Natural killer cell (primary cell): ENCODE measurements at regions not wholly inside any gene's neighbourhood (a gene's known extent, or its start where the extent isn't known, plus 50 kb on each side); places are given as distances from the start of the nearest gene placed in this dataset.

Experiments used
- ATAC-seq, 3 donors: fragments of 150-1000 bp in 2 of 3; fragments of 200-7000 bp in 1 of 3; cut with Tn5 transposase; 1 replicate in 1 of 3; 2 replicates in 2 of 3; pipeline ENCODE4 v1.10.0; 2021; ENCODE audit warnings: mild to moderate bottlenecking in 2 of 3, moderate library complexity in 2 of 3
- DNase-seq, 2 donors: peaks; one replicate each; pipeline versions ENCODE4 v3.0.0 to v3.0.0-alpha.2; 2013 to 2021; ENCODE audit warnings: mixed read lengths in 1 of 2
- H3K27ac ChIP-seq: one replicate; pipeline ENCODE4 v1.5.1; 2013; ENCODE audit warnings: mild to moderate bottlenecking, low read length
- H3K27me3 ChIP-seq: one replicate; pipeline ENCODE4 v1.6.1; 2013; ENCODE audit warnings: low read length; ENCODE audit not compliant: control insufficient read depth, insufficient read depth
- H3K36me3 ChIP-seq: one replicate; pipeline ENCODE4 v1.6.1; 2013; ENCODE audit warnings: low read length; ENCODE audit not compliant: control insufficient read depth, insufficient read depth
- H3K4me1 ChIP-seq: one replicate; pipeline ENCODE4 v1.6.1; 2013; ENCODE audit warnings: low read length; ENCODE audit not compliant: control insufficient read depth, insufficient read depth
- H3K4me3 ChIP-seq: one replicate; pipeline ENCODE4 v1.5.1; 2013; ENCODE audit warnings: low read length
- H3K9me3 ChIP-seq: one replicate; pipeline ENCODE4 v1.6.1; 2013; ENCODE audit warnings: low read length; ENCODE audit not compliant: control insufficient read depth, insufficient read depth
- H3K27ac Mint-ChIP-seq, 2 donors: one replicate each; pipeline ENCODE4 v1.8.0; 2022; ENCODE audit warnings: mild to moderate bottlenecking in 2 of 2, mixed read lengths in 2 of 2, moderate library complexity in 1 of 2
- H3K27me3 Mint-ChIP-seq, 2 donors: one replicate each; pipeline ENCODE4 v1.8.0; 2022; ENCODE audit warnings: low read depth in 2 of 2, mixed read lengths in 2 of 2
- H3K36me3 Mint-ChIP-seq: one replicate; pipeline ENCODE4 v1.8.0; 2022; ENCODE audit warnings: mixed read lengths
- H3K4me1 Mint-ChIP-seq, 2 donors: one replicate each; pipeline ENCODE4 v1.8.0; 2022; ENCODE audit warnings: mixed read lengths in 2 of 2
- H3K4me3 Mint-ChIP-seq: one replicate; pipeline ENCODE4 v1.8.0; 2022; ENCODE audit warnings: mild to moderate bottlenecking, moderate library complexity, mixed read lengths
- H3K9me3 Mint-ChIP-seq, 2 donors: one replicate each; pipeline ENCODE4 v1.8.0; 2022; ENCODE audit warnings: mixed read lengths in 2 of 2
- CTCF ChIP-seq: fragments of 200-600 bp; IDR thresholded peaks from one replicate; pipeline ENCODE4 v1.8.0; 2022; ENCODE audit warnings: antibody characterized with exemption
- WGBS: methylation state at CpG from one replicate; pipeline ENCODE4 v1.1.7; 2013; ENCODE audit warnings: missing lambda C conversion rate; ENCODE audit not compliant: insufficient coverage; 5-methylcytosine and 5-hydroxymethylcytosine counted together
- intact Hi-C: fragments of 100-400 bp; cut with micrococcal nuclease; formaldehyde crosslinking; loops from one replicate; pipeline ENCODE4 v1.14.2; 2022

GRCh38 chr2:195001924-195002323 lies 655.1 kb upstream of the SLC39A10 start:
- intact Hi-C loops, result no loop called here
- no peak for TF ChIP-seq CTCF
- no peak for ATAC-seq

GRCh38 chr2:194999771-195000170 lies 657.3 kb upstream of the SLC39A10 start:
- DNase-seq (no peak), ATAC-seq (no peak)
- H3K27me3 ChIP-seq, result no peaks in the 10 kb centered on the region
- no peak for TF ChIP-seq CTCF
- no peak overlapping the region for H3K4me3 ChIP-seq
- H3K9me3 ChIP-seq, result no peaks in the 10 kb centered on the region
- WGBS, result 69% methylated on average over 3 of the region's 4 CpGs
- Mint-ChIP-seq H3K4me1 (no peaks in the 10 kb centered on the region), H3K36me3 (no peaks in the 10 kb centered on the region), H3K9me3 (peaks cover 8 to 15% of the 10 kb centered on the region in 2 donors), H3K4me3 (no peak overlapping the region), H3K27me3 (no peaks in the 10 kb centered on the region), H3K27ac (no peak overlapping the region)
- H3K36me3 ChIP-seq, result no peaks in the 10 kb centered on the region
- no peak overlapping the region for H3K27ac ChIP-seq
- intact Hi-C loops, result no loop called here
- no peaks in the 10 kb centered on the region for H3K4me1 ChIP-seq

More at GRCh38 chr2:195001924-195002323, 655.1 kb upstream of the SLC39A10 start:
- Histone ChIP-seq H3K27ac (no peak overlapping the region), H3K27me3 (no peaks in the 10 kb centered on the region), H3K4me3 (no peak overlapping the region), H3K36me3 (no peaks in the 10 kb centered on the region), H3K4me1 (no peaks in the 10 kb centered on the region), H3K9me3 (no peaks in the 10 kb centered on the region)
- H3K4me1 Mint-ChIP-seq, result no peaks in the 10 kb centered on the region
- 99% methylated on average over 3 of the region's 3 CpGs for WGBS
- H3K9me3 Mint-ChIP-seq, result peaks cover 4 to 13% of the 10 kb centered on the region in 2 donors
- H3K4me3 Mint-ChIP-seq, result no peak overlapping the region
- H3K36me3 Mint-ChIP-seq, result no peaks in the 10 kb centered on the region
- H3K27me3 Mint-ChIP-seq, result no peaks in the 10 kb centered on the region
- no peak for DNase-seq
- H3K27ac Mint-ChIP-seq, result no peak overlapping the region

- Mint-ChIP-seq H3K36me3 (no peaks in the 10 kb centered on the region), H3K27ac (no peak overlapping the region), H3K4me1 (no peaks in the 10 kb centered on the region), H3K9me3 (peaks cover 5% of the 10 kb centered on the region in 2 donors), H3K4me3 (no peak overlapping the region), H3K27me3 (no peaks in the 10 kb centered on the region)
- H3K36me3 ChIP-seq, result no peaks in the 10 kb centered on the region
- no peaks in the 10 kb centered on the region for H3K4me1 ChIP-seq
- no peak overlapping the region for H3K4me3 ChIP-seq
- WGBS, result no CpG with 5 or more reads among the region's 2 CpGs
- no peak for TF ChIP-seq CTCF
- H3K27ac ChIP-seq, result no peak overlapping the region
- intact Hi-C loops, result no loop called here
- ATAC-seq, result no peak
- no peak for DNase-seq
- H3K27me3 ChIP-seq, result no peaks in the 10 kb centered on the region
- H3K9me3 ChIP-seq, result no peaks in the 10 kb centered on the region
Observed at GRCh38 chr2:194992648-194993047, 664.4 kb upstream of the SLC39A10 start.

- intact Hi-C loops, result no loop called here
- Histone ChIP-seq H3K27me3 (no peaks in the 10 kb centered on the region), H3K4me3 (no peak overlapping the region), H3K27ac (no peak overlapping the region), H3K4me1 (no peaks in the 10 kb centered on the region), H3K36me3 (no peaks in the 10 kb centered on the region), H3K9me3 (peaks cover 15% of the 10 kb centered on the region)
- no peak for DNase-seq
- Mint-ChIP-seq H3K9me3 (peaks cover 7 to 14% of the 10 kb centered on the region in 2 donors), H3K4me1 (no peaks in the 10 kb centered on the region), H3K27me3 (no peaks in the 10 kb centered on the region), H3K4me3 (no peak overlapping the region), H3K36me3 (peaks cover 4% of the 10 kb centered on the region), H3K27ac (no peak overlapping the region)
- WGBS, result no CpG with 5 or more reads among the region's 1 CpG
- no peak for TF ChIP-seq CTCF
- ATAC-seq, result no peak
Observed at GRCh38 chr2:194985258-194985657, 671.8 kb upstream of the SLC39A10 start.
